Mesodermal cell (in vitro differentiated cells): ENCODE measurements at regions not wholly inside any gene's neighbourhood (a gene's known extent, or its start where the extent isn't known, plus 50 kb on each side); places are given as distances from the start of the nearest gene placed in this dataset.

Source experiments
- H3K27ac ChIP-seq: 2 replicates; pipeline ENCODE4 v1.7.0; 2013; ENCODE audit warnings: mild to moderate bottlenecking, low read depth, low read length, moderate library complexity; ENCODE audit not compliant: severe bottlenecking
- H3K36me3 ChIP-seq: 2 replicates; pipeline ENCODE4 v1.7.1; 2013; ENCODE audit warnings: mild to moderate bottlenecking, low read length, moderate library complexity; ENCODE audit not compliant: control insufficient read depth, insufficient read depth
- H3K4me1 ChIP-seq: one replicate; pipeline ENCODE4 v1.7.1; 2013; ENCODE audit warnings: mild to moderate bottlenecking, low read length; ENCODE audit not compliant: insufficient read depth, control insufficient read depth, poor library complexity, severe bottlenecking
- H3K4me3 ChIP-seq: 2 replicates; pipeline ENCODE4 v1.7.0; 2013; ENCODE audit warnings: low read length, control low read depth, mild to moderate bottlenecking; ENCODE audit not compliant: insufficient read depth, poor library complexity, severe bottlenecking; ENCODE audit errors: extremely low read depth
- H3K9me3 ChIP-seq: 2 replicates; pipeline ENCODE4 v1.7.1; 2013; ENCODE audit warnings: mild to moderate bottlenecking, low read length, moderate library complexity; ENCODE audit not compliant: control insufficient read depth
- WGBS, 2 experiments: methylation state at CpG; one replicate each; pipeline ENCODE4 v1.1.5; 2013; ENCODE audit warnings: missing lambda C conversion rate in 2 of 2; ENCODE audit not compliant: insufficient coverage in 2 of 2; 5-methylcytosine and 5-hydroxymethylcytosine counted together

- Histone ChIP-seq H3K4me1 (no peaks in the 10 kb centered on the region), H3K27ac (no peak overlapping the region), H3K4me3 (no peak overlapping the region), H3K36me3 (no peaks in the 10 kb centered on the region), H3K9me3 (no peaks in the 10 kb centered on the region)
- 82 to 83% methylated on average over 1 of the region's 1 CpG for WGBS, 2 experiments
These were observed 489.8 kb downstream of the ADCYAP1 start for GRCh38 chr18:1394426-1394825.

DNA sequence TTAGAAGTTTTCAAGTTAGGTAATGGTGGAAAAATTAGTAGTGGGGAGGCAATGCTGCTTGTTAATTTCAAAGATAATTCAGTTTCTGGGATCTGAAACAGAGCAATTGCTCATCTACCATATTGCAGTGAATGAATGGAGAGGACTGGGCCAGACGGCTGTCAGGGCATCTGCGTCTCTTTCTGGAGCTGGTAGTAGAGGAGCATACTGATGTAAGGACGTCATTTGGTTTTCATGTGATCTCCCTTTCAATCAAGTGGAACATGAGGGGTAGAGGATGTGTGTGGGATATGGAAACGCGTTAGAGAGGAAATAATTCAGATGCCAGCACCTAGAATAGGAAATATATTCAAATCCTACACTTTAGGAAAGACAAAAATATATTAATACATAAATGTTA lies 490.3 kb downstream of the ADCYAP1 start:
- WGBS, 2 experiments, result 100% methylated on average over 1 to 2 of the region's 5 CpGs

DNA sequence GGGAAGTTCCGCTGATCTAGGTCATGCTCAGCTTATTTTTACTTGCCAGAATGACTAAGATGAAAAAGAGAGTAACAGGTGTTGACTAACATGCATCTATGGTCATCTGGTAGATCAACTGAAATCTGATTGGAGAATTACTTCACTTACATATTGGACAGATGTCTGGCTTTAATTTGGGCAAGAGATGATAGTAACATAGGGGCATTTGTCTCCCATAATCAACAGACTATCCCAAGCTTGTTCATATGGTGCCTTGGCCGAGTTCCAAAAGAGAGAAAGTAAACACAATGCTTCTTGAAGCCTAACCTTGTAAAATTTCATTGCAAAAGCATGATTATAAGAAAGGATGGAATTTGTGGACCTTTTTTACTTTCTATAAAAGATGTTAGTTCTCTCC lies 503.7 kb downstream of the ADCYAP1 start:
- Histone ChIP-seq H3K36me3 (no peaks in the 10 kb centered on the region), H3K4me3 (no peak overlapping the region), H3K4me1 (no peaks in the 10 kb centered on the region), H3K9me3 (no peaks in the 10 kb centered on the region), H3K27ac (no peak overlapping the region)
- 40% methylated on average over 1 of the region's 2 CpGs; no CpG with 5 or more reads in 1 of the 2 experiments for WGBS, 2 experiments

More for the DNA sequence above, 490.3 kb downstream of the ADCYAP1 start:
- Histone ChIP-seq H3K36me3 (no peaks in the 10 kb centered on the region), H3K4me3 (no peak overlapping the region), H3K27ac (no peak overlapping the region), H3K9me3 (no peaks in the 10 kb centered on the region), H3K4me1 (no peaks in the 10 kb centered on the region)

DNA sequence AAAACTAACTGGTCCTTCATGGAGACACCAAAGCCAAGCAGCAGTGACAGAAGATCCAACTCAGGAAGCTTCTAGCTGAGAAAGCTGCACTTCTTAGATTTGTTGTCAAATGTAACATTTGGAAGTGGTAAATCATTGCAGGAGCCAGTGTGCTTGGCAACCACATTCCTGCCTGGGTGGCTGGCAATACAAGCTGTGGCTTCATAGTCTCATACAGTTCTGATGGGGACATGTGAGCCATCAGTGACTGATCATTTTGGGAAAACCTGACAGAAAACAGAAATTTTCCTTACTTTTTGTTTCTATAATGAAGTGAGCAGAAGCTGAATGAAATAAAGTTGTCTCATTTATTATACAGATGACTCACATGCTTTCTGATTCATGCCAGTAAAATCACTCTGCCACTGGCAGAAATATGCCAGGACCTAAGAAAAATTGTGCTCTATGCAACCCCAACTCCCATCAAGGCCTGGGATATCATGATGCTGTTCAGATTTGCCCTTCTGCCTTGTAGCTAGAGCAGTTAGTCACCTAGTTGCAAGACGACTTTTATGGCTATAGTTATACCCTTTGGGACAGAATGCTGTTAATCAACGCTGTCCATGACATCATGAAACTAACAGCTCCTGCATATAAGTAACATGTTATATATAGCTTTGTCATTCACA lies 508.1 kb downstream of the ADCYAP1 start:
- no peaks in the 10 kb centered on the region for H3K4me1 ChIP-seq
- 65% methylated on average over 2 of the region's 2 CpGs; no CpG with 5 or more reads in 1 of the 2 experiments for WGBS, 2 experiments
- H3K36me3 ChIP-seq, result no peaks in the 10 kb centered on the region
- H3K27ac ChIP-seq, result no peak overlapping the region
- H3K4me3 ChIP-seq, result no peak overlapping the region
- H3K9me3 ChIP-seq, result no peaks in the 10 kb centered on the region

- H3K36me3 ChIP-seq, result no peaks in the 10 kb centered on the region
- H3K4me1 ChIP-seq, result no peaks in the 10 kb centered on the region
- H3K9me3 ChIP-seq, result no peaks in the 10 kb centered on the region
- no peak overlapping the region for H3K27ac ChIP-seq
- H3K4me3 ChIP-seq, result no peak overlapping the region
- WGBS, 2 experiments, result 80 to 100% methylated on average over 1 of the region's 5 CpGs
These were observed 508.6 kb downstream of the ADCYAP1 start for GRCh38 chr18:1413323-1413675.

DNA sequence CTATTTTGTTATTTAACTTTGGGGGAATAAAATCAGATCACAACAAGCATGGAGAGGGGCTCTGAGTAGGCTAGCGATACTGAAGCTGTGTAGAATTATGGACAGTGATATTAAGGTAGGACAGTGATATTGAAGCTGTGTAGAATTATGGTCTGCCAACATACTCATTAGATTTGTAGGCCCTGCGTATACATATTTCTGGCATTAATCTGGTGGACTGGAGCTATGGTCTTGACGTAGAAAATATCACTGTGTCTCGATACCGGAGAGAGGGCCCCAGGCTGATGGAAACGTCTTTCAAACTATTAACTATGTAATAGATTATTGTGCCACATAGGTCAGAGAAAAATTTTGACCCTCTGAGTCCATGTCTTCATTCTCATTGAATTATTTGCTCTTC lies 511.4 kb downstream of the ADCYAP1 start:
- Histone ChIP-seq H3K9me3 (no peaks in the 10 kb centered on the region), H3K4me1 (no peaks in the 10 kb centered on the region), H3K4me3 (no peak overlapping the region), H3K27ac (no peak overlapping the region), H3K36me3 (no peaks in the 10 kb centered on the region)
- 98 to 100% methylated on average over 2 to 6 of the region's 6 CpGs for WGBS, 2 experiments

DNA sequence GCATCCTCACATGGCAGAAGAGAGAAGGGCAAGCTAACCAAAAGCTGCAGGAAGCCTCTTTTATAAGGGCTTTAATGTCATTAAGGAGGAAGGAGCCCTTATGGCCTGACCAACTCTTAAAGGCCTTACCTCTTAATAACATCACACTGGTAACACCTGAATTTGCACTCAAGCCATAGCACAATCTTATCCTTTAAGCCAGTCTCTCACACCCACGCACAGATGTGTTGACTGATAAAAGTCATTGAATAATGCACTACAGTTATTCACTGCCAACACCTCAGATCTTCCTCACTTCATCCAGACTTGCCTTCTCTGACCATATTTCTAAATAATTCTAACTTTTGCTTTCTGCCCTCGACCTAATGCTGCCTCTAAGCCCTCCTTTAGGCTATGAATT lies 516.8 kb downstream of the ADCYAP1 start:
- Histone ChIP-seq H3K27ac (no peak overlapping the region), H3K36me3 (no peaks in the 10 kb centered on the region), H3K4me1 (no peaks in the 10 kb centered on the region), H3K9me3 (no peaks in the 10 kb centered on the region), H3K4me3 (no peak overlapping the region)
- WGBS, 2 experiments, result 100% methylated on average over 1 of the region's 2 CpGs

DNA sequence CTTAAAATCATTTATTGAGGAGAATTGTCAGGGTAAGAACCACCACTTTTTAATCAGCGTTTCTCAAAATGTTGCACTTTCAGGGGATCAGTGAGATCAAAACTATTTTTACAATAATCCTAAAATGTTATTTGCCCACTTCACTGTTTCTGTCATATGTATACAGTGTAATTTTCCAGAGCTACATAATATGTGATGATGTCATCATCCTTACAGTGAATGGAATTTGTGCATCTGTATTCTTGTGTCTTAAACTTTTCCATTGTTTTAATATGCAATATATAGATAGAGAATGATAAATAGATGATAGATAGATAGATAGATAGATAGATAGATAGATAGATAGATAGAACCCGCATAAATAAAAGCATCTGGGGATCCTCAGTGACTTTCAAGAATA lies 518.0 kb downstream of the ADCYAP1 start:
- Histone ChIP-seq H3K4me3 (no peak overlapping the region), H3K9me3 (no peaks in the 10 kb centered on the region), H3K27ac (no peak overlapping the region), H3K36me3 (no peaks in the 10 kb centered on the region), H3K4me1 (no peaks in the 10 kb centered on the region)
- 83 to 89% methylated on average over 1 of the region's 2 CpGs for WGBS, 2 experiments

GRCh38 chr18:1425679-1426078 lies 521.0 kb downstream of the ADCYAP1 start:
- Histone ChIP-seq H3K27ac (no peak overlapping the region), H3K9me3 (no peaks in the 10 kb centered on the region), H3K4me3 (no peak overlapping the region), H3K36me3 (no peaks in the 10 kb centered on the region), H3K4me1 (no peaks in the 10 kb centered on the region)
- 100% methylated on average over 1 of the region's 1 CpG; no CpG with 5 or more reads in 1 of the 2 experiments for WGBS, 2 experiments

DNA sequence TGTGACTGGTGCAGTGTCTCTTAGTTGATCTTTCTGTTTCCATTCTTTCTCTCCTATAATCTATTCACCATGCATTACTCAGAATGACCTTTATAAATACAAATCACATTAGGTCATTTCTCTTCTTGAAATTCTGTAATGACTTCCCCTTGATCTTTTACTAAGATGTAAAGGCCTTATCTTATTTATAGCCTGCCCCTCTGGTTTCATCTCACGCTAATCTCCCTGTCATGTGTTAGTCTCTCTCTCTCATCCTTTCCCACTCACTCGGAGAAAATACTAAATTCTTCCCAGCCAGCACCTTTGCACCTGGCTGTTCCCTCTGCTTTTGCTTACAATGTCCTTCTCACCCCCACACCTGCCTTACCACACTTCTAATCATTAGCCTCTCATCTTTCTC lies 530.8 kb downstream of the ADCYAP1 start:
- H3K4me1 ChIP-seq, result peaks cover 4% of the 10 kb centered on the region
- H3K27ac ChIP-seq, result no peak overlapping the region
- H3K36me3 ChIP-seq, result no peaks in the 10 kb centered on the region
- H3K9me3 ChIP-seq, result no peaks in the 10 kb centered on the region
- 76 to 95% methylated on average over 2 of the region's 2 CpGs for WGBS, 2 experiments
- H3K4me3 ChIP-seq, result no peak overlapping the region

- H3K4me1 ChIP-seq, result peaks cover 4% of the 10 kb centered on the region
- H3K9me3 ChIP-seq, result no peaks in the 10 kb centered on the region
- 96% methylated on average over 5 of the region's 5 CpGs for WGBS, 2 experiments
- H3K4me3 ChIP-seq, result no peak overlapping the region
- no peak overlapping the region for H3K27ac ChIP-seq
- H3K36me3 ChIP-seq, result no peaks in the 10 kb centered on the region
These were observed 531.5 kb downstream of the ADCYAP1 start for GRCh38 chr18:1436199-1436598.
